ENCODE measurements at regions not wholly inside any gene's neighbourhood (a gene's known extent, or its start where the extent isn't known, plus 50 kb on each side); places are given as distances from the start of the nearest gene placed in this dataset.
"Not testable (repeated sequence)": the region's sequence is repeated elsewhere in the genome, so short reads cannot be mapped to it uniquely, and the experiment has no call there.

- Histone ChIP-seq H3K4me3 (no peak overlapping the region), H3K27me3 (ENCODE audit: low read depth) (no peaks in the 10 kb centered on the region), H3K4me1 (no peaks in the 10 kb centered on the region), H3K9me3 (no peaks in the 10 kb centered on the region), H3K36me3 (replicated peaks) (no peaks in the 10 kb centered on the region)
- in situ Hi-C loops (cut with MboI; ENCODE audit: low sequenced_read_pairs), result no loop called here
- no peak for DNase-seq (ENCODE audit: low spot score in 2 of 2)
Observed at GRCh38 chr2:153420394-153420793, 58.2 kb downstream of the RPRM start.

- Histone ChIP-seq H3K36me3 (replicated peaks) (no peaks in the 10 kb centered on the region), H3K9me3 (no peaks in the 10 kb centered on the region), H3K27me3 (ENCODE audit: low read depth) (no peaks in the 10 kb centered on the region), H3K4me1 (no peaks in the 10 kb centered on the region), H3K4me3 (no peak overlapping the region)
- DNase-seq (ENCODE audit: low spot score in 2 of 2), result no peak
- in situ Hi-C loops (cut with MboI; ENCODE audit: low sequenced_read_pairs), result no loop called here
Observed at GRCh38 chr2:153417077-153417476, 61.5 kb downstream of the RPRM start.

GRCh38 chr2:153416071-153416470 lies 62.5 kb downstream of the RPRM start:
- no peaks in the 10 kb centered on the region for H3K36me3 ChIP-seq (replicated peaks)
- DNase-seq (ENCODE audit: low spot score in 2 of 2), result no peak
- H3K9me3 ChIP-seq, result no peaks in the 10 kb centered on the region
- H3K4me1 ChIP-seq, result no peaks in the 10 kb centered on the region
- H3K4me3 ChIP-seq, result no peak overlapping the region
- in situ Hi-C loops (cut with MboI; ENCODE audit: low sequenced_read_pairs), result no loop called here
- H3K27me3 ChIP-seq (ENCODE audit: low read depth), result no peaks in the 10 kb centered on the region

- no peak for DNase-seq (ENCODE audit: low spot score in 2 of 2)
- in situ Hi-C loops (cut with MboI; ENCODE audit: low sequenced_read_pairs), result no loop called here
- Histone ChIP-seq H3K4me1 (no peaks in the 10 kb centered on the region), H3K27me3 (ENCODE audit: low read depth) (no peaks in the 10 kb centered on the region), H3K4me3 (no peak overlapping the region), H3K9me3 (no peaks in the 10 kb centered on the region), H3K36me3 (replicated peaks) (no peaks in the 10 kb centered on the region)
Observed at GRCh38 chr2:153408710-153409385, 69.7 kb downstream of the RPRM start.

GRCh38 chr2:153405196-153405595 lies 73.4 kb downstream of the RPRM start:
- Histone ChIP-seq H3K4me1 (no peaks in the 10 kb centered on the region), H3K4me3 (no peak overlapping the region), H3K27me3 (ENCODE audit: low read depth) (no peaks in the 10 kb centered on the region), H3K9me3 (no peaks in the 10 kb centered on the region), H3K36me3 (replicated peaks) (no peaks in the 10 kb centered on the region)
- in situ Hi-C loops (cut with MboI; ENCODE audit: low sequenced_read_pairs), result no loop called here
- no peak for DNase-seq (ENCODE audit: low spot score in 2 of 2)

- DNase-seq (ENCODE audit: low spot score in 2 of 2), result no peak
- in situ Hi-C loops (cut with MboI; ENCODE audit: low sequenced_read_pairs), result no loop called here
Observed at GRCh38 chr2:153404792-153405191, 73.8 kb downstream of the RPRM start.

GRCh38 chr2:153403940-153404339 lies 74.6 kb downstream of the RPRM start:
- Histone ChIP-seq H3K4me1 (no peaks in the 10 kb centered on the region), H3K9me3 (no peaks in the 10 kb centered on the region), H3K36me3 (replicated peaks) (no peaks in the 10 kb centered on the region), H3K4me3 (no peak overlapping the region), H3K27me3 (ENCODE audit: low read depth) (no peaks in the 10 kb centered on the region)
- in situ Hi-C loops (cut with MboI; ENCODE audit: low sequenced_read_pairs), result no loop called here
- DNase-seq (ENCODE audit: low spot score in 2 of 2), result no peak

More at GRCh38 chr2:153404792-153405191, 73.8 kb downstream of the RPRM start:
- Histone ChIP-seq H3K4me1 (no peaks in the 10 kb centered on the region), H3K9me3 (no peaks in the 10 kb centered on the region), H3K27me3 (ENCODE audit: low read depth) (no peaks in the 10 kb centered on the region), H3K36me3 (replicated peaks) (no peaks in the 10 kb centered on the region), H3K4me3 (no peak overlapping the region)

- in situ Hi-C loops (cut with MboI; ENCODE audit: low sequenced_read_pairs); H3K4me3 ChIP-seq; DNase-seq (ENCODE audit: low spot score in 2 of 2); H3K4me1 ChIP-seq; H3K9me3 ChIP-seq; H3K36me3 ChIP-seq (replicated peaks); H3K27me3 ChIP-seq (ENCODE audit: low read depth): not testable (repeated sequence)
Observed at GRCh38 chr2:153403352-153403751, 75.2 kb downstream of the RPRM start.

- Histone ChIP-seq H3K4me3 (no peak overlapping the region), H3K4me1 (peaks cover 12% of the 10 kb centered on the region), H3K9me3 (peaks cover 2% of the 10 kb centered on the region), H3K36me3 (replicated peaks) (no peaks in the 10 kb centered on the region), H3K27me3 (ENCODE audit: low read depth) (no peaks in the 10 kb centered on the region)
- no peak for DNase-seq (ENCODE audit: low spot score in 2 of 2)
- in situ Hi-C loops (cut with MboI; ENCODE audit: low sequenced_read_pairs), result no loop called here
Observed at GRCh38 chr2:153394686-153395085, 83.9 kb downstream of the RPRM start.

GRCh38 chr2:153394247-153394646 lies 84.3 kb downstream of the RPRM start:
- in situ Hi-C loops (cut with MboI; ENCODE audit: low sequenced_read_pairs), result no loop called here
- DNase-seq (ENCODE audit: low spot score in 2 of 2), result peak in 1 of 2 experiments; percentile 74
- H3K4me3 ChIP-seq, result no peak overlapping the region
- no peaks in the 10 kb centered on the region for H3K27me3 ChIP-seq (ENCODE audit: low read depth)
- peaks cover 12% of the 10 kb centered on the region for H3K4me1 ChIP-seq
- H3K9me3 ChIP-seq, result peaks cover 2% of the 10 kb centered on the region
- H3K36me3 ChIP-seq (replicated peaks), result no peaks in the 10 kb centered on the region

- Histone ChIP-seq H3K36me3 (replicated peaks) (no peaks in the 10 kb centered on the region), H3K4me1 (peaks cover 12% of the 10 kb centered on the region), H3K4me3 (no peak overlapping the region), H3K9me3 (peaks cover 2% of the 10 kb centered on the region), H3K27me3 (ENCODE audit: low read depth) (no peaks in the 10 kb centered on the region)
- DNase-seq (ENCODE audit: low spot score in 2 of 2), result no peak
- in situ Hi-C loops (cut with MboI; ENCODE audit: low sequenced_read_pairs), result no loop called here
Observed at GRCh38 chr2:153393518-153393917, 85.0 kb downstream of the RPRM start.

- H3K9me3 ChIP-seq, result peaks cover 2% of the 10 kb centered on the region
- peaks cover 12% of the 10 kb centered on the region for H3K4me1 ChIP-seq
Observed at GRCh38 chr2:153391131-153391530, 87.4 kb downstream of the RPRM start.

GRCh38 chr2:153388246-153388645 lies 90.3 kb downstream of the RPRM start:
- H3K4me3 ChIP-seq, result no peak overlapping the region
- H3K27me3 ChIP-seq (ENCODE audit: low read depth), result no peaks in the 10 kb centered on the region
- H3K36me3 ChIP-seq (replicated peaks), result no peaks in the 10 kb centered on the region
- no peaks in the 10 kb centered on the region for H3K4me1 ChIP-seq
- H3K9me3 ChIP-seq, result 0 out of 2 replicates have a peak, but pooled peaks cover 2% of the 10 kb centered on the region
- peak in 1 of 2 experiments; percentile 12 for DNase-seq (ENCODE audit: low spot score in 2 of 2)
- in situ Hi-C loops (cut with MboI; ENCODE audit: low sequenced_read_pairs), result no loop called here

More at GRCh38 chr2:153391131-153391530, 87.4 kb downstream of the RPRM start:
- H3K4me3 ChIP-seq, result no peak overlapping the region
- H3K36me3 ChIP-seq (replicated peaks), result no peaks in the 10 kb centered on the region
- in situ Hi-C loops (cut with MboI; ENCODE audit: low sequenced_read_pairs), result no loop called here
- no peaks in the 10 kb centered on the region for H3K27me3 ChIP-seq (ENCODE audit: low read depth)
- no peak for DNase-seq (ENCODE audit: low spot score in 2 of 2)

- no peaks in the 10 kb centered on the region for H3K36me3 ChIP-seq (replicated peaks)
- 0 out of 2 replicates have a peak, but pooled peaks cover 2% of the 10 kb centered on the region for H3K9me3 ChIP-seq
- no peak for DNase-seq (ENCODE audit: low spot score in 2 of 2)
- H3K4me3 ChIP-seq, result no peak overlapping the region
- no peaks in the 10 kb centered on the region for H3K4me1 ChIP-seq
- no peaks in the 10 kb centered on the region for H3K27me3 ChIP-seq (ENCODE audit: low read depth)
- in situ Hi-C loops (cut with MboI; ENCODE audit: low sequenced_read_pairs), result no loop called here
Observed at GRCh38 chr2:153387203-153387602, 91.4 kb downstream of the RPRM start.

- no peak for DNase-seq (ENCODE audit: low spot score in 2 of 2)
- H3K4me3 ChIP-seq, result no peak overlapping the region
- no peaks in the 10 kb centered on the region for H3K27me3 ChIP-seq (ENCODE audit: low read depth)
- H3K4me1 ChIP-seq, result no peaks in the 10 kb centered on the region
- H3K36me3 ChIP-seq (replicated peaks), result no peaks in the 10 kb centered on the region
- H3K9me3 ChIP-seq, result 0 out of 2 replicates have a peak, but pooled peaks cover 2% of the 10 kb centered on the region
- in situ Hi-C loops (cut with MboI; ENCODE audit: low sequenced_read_pairs), result no loop called here
Observed at GRCh38 chr2:153386481-153386897, 92.1 kb downstream of the RPRM start.

Measured in HAP-1 (cell line).